VCaP (cell line): ENCODE measurements at regions not wholly inside any gene's neighbourhood (a gene's known extent, or its start where the extent isn't known, plus 50 kb on each side); places are given as distances from the start of the nearest gene placed in this dataset.
"Not testable (repeated sequence)": the region's sequence is repeated elsewhere in the genome, so short reads cannot be mapped to it uniquely, and the experiment has no call there.

Experiments
- H3K27ac ChIP-seq: fragments of 450-650 bp; 2 replicates; pipeline ENCODE4 v1.5.1; 2017
- TF ChIP-seq, protein P1 (sequence below): fragments of 450-650 bp; conservative IDR thresholded peaks from 2 replicates; pipeline ENCODE4 v1.5.1; 2017; ENCODE audit warnings: mild to moderate bottlenecking, moderate library complexity

DNA sequence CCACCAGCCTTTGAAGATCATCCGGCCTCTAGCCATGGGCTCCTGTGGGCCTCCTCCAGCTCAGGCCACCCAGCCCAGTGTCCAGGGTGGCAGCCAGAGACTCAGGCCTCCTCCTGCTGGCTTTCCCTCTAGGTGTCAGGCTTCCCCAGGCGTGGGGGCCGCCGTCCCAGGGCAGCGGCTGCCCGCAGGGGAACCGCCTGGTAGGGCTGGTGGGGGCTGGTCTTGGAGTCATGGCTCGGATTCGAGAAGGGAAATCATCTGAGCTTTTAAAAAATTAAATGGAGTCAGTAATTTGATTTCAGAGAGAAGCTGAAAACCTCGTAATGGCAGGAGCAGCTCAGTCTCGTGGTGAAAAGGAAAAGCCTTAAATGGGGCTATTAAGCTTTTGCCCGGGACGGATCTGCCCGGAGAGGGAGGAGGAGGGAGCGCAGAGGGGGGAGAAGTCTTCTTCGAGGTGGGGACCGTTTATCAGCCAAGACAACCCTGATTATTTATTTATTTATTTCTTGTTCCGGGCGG is 66.4 kb upstream of the TARDBP start:
- TF ChIP-seq, protein P1, sequence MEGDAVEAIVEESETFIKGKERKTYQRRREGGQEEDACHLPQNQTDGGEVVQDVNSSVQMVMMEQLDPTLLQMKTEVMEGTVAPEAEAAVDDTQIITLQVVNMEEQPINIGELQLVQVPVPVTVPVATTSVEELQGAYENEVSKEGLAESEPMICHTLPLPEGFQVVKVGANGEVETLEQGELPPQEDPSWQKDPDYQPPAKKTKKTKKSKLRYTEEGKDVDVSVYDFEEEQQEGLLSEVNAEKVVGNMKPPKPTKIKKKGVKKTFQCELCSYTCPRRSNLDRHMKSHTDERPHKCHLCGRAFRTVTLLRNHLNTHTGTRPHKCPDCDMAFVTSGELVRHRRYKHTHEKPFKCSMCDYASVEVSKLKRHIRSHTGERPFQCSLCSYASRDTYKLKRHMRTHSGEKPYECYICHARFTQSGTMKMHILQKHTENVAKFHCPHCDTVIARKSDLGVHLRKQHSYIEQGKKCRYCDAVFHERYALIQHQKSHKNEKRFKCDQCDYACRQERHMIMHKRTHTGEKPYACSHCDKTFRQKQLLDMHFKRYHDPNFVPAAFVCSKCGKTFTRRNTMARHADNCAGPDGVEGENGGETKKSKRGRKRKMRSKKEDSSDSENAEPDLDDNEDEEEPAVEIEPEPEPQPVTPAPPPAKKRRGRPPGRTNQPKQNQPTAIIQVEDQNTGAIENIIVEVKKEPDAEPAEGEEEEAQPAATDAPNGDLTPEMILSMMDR: no peak

DNA sequence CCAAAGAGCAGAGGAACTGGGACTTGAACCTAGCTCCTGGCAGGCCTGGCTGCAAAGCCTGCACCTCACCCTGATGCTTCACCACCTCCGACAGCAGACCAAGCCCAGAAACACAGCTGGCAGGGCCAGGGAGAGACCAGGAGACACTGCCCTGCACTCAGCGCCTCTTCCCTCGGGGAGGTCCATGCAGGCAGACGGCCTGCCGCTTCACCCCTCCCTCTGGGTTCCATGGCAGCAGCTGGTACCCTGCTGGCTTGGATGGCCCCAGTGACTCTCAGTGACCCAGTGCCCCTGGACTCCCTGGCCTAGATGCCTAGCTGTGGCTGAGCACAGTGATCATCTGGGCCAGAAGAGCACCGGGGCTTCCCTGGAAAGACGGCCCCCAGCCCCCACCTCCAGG is 65.3 kb upstream of the TARDBP start:
- no peak overlapping the region for H3K27ac ChIP-seq
- TF ChIP-seq, protein P1: no peak

More for the DNA sequence above, 66.4 kb upstream of the TARDBP start:
- H3K27ac ChIP-seq: no peak overlapping the region

DNA sequence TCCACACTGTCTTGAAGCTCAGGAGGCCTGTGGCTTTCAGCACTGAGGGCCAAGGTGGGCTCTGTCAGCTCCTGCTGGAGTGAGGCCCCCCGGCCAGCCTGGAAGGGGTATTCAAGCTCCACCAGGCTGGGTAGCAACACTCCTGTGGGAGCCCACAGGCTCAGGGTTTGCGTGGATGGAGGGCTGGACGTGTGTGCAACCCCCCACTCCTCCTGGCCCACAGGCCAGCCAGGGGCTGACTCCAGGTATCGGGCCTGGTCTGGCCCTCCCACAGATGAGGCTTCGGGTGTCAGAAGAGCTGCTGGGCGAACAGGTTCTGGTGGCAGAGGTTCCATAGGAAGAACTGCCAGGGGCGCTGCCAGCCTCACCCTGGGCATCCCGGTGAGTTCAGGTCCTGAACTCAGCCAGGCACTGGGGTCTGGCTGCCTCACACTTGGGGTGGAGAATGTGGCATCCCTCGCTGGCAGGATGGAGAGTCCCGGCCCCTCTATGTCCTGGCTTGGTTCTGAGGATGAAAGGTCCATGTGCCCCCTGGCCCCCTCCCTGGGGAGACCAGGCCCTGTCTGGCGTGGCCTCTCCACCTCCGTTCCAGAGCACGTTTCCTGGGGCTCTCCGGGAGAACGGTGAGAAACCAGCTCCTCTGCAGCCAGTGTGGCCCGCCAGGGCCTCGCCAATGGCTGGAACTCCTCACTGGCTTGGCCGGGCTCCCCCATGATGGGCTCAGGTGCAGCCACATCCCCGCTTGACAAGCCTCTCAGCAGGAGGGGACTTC is 64.6 kb upstream of the TARDBP start:
- no peak overlapping the region for H3K27ac ChIP-seq
- TF ChIP-seq, protein P1: no peak

DNA sequence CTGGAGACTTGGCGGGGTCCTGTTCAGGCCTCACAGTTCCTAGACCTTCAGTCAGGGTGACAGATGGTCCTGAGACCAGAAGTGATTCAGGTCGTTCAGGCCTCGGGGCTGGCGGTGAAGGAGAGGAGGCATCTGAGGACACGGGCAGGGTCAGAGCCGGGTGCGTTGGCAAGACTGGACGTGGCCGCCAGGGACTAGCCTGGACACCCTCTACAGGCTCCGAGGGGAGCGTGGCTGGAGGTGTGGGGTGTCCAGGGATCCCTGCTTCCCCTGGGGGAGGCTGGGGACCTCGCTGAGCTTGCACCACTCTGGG is 64.0 kb upstream of the TARDBP start:
- TF ChIP-seq, protein P1: no peak
- no peak overlapping the region for H3K27ac ChIP-seq

DNA sequence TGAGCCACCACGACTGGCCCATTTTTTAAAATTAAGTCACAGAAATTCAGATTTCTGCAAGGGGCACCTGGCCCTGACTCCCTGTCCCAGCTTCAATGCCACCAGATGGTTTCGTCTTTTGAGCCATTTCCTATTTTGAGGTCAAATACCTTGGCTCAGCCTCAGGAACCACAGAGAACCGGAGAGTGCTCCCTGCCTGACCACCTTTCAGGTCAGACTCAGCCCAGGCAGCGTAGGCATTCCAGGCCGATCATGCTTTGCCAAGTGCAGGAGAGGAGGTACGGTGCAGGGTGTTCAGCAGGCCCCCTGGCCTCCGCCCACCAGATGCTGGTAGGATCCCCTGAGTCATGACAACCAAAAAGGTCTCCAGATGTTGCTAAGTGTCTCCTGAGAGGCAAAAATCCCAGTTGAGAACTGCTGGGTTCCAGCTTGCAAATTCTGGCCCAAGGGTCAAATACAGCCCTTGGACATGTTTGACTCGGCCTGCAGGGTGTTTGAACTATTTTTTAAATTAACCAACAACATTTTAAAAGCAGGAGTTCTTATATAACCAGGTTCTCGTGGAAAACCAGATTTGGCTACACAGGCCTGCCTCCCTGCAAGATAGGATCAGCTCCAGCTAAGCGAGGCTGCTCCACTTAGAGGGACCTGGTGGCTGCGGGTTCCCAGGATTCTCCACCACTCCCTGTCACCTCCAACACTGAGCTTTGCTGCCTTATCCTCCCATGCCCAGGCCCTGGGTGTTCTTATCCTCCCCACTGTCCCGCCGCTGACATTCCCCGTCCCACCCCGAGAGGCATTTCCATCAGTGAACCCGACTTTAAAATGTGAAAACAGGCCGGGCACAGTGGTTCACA is 61.9 kb upstream of the TARDBP start:
- TF ChIP-seq, protein P1: no peak
- H3K27ac ChIP-seq: no peak overlapping the region

DNA sequence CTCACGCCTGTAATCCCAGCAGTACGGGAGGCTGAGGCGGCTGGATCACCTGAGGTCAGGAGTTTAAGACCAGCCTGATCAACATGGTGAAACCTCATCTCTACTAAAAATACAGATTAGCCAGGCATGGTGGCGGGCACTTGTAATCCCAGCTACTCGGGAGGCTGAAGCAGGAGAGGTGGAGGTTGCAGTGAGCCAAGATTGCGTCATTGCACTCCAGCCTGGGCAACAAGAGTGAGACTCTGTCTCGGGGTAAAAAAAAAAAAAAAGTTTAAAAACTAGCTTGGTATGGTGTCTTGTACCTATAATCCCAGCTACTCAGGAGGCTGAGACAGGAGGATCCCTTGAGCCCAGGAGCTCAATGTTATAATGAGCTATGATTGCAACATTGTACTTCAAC is 61.2 kb upstream of the TARDBP start:
- not testable (repeated sequence) for H3K27ac ChIP-seq

DNA sequence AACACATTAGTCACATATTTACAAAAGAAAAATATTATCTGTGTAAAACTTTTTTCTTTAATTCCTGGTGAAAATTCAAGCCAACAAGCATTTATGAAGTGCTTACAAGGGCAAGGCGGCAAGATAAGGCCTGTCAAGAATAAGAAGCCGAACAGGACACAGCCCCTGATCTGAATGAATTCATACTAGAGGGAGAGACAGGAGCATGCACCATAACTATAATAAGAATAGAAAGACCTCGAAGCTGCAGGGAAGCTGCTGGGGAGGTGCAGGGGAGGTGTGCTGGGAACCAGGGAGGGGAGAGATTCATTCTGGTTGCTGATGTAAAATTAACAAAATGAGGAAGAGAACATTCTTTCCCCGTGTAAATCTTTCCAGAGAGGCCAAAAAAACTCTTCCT is 60.5 kb upstream of the TARDBP start:
- H3K27ac ChIP-seq: no peak overlapping the region
- TF ChIP-seq, protein P1: no peak
